Activated naive CD4-positive, alpha-beta T cell treated with anti-CD3 and anti-CD28 coated beads, Interleukin-2, amount 10 ng/mL, durations not matched to agents 7 days and 5 days (primary cell): ENCODE measurements at regions not wholly inside any gene's neighbourhood (a gene's known extent, or its start where the extent isn't known, plus 50 kb on each side); places are given as distances from the start of the nearest gene placed in this dataset.
"Not testable (repeated sequence)": the region's sequence is repeated elsewhere in the genome, so short reads cannot be mapped to it uniquely, and the experiment has no call there.

ENCODE experiments used
- CTCF ChIA-PET: fragments of 350-600 bp; sonication (Branson Sonifier 250); formaldehyde crosslinking; loops from one replicate; lab custom pipeline; 2021; ENCODE audit warnings: antibody characterized with exemption; lab: Charles Lee
- DNase-seq: peaks from one replicate; pipeline ENCODE4 v3.0.0-alpha.2; 2020
- H3K27ac Mint-ChIP-seq: one replicate; pipeline ENCODE4 v1.8.0; 2021; ENCODE audit warnings: mild to moderate bottlenecking, moderate library complexity, mixed read lengths
- H3K27me3 Mint-ChIP-seq: one replicate; pipeline ENCODE4 v1.8.0; 2021; ENCODE audit warnings: mild to moderate bottlenecking, mixed read lengths
- H3K36me3 Mint-ChIP-seq: one replicate; pipeline ENCODE4 v1.8.0; 2021; ENCODE audit warnings: mixed read lengths
- H3K4me1 Mint-ChIP-seq: one replicate; pipeline ENCODE4 v1.8.0; 2021; ENCODE audit warnings: mixed read lengths
- H3K4me3 Mint-ChIP-seq: one replicate; pipeline ENCODE4 v1.8.0; 2021; ENCODE audit warnings: mild to moderate bottlenecking, moderate library complexity, mixed read lengths
- H3K9me3 Mint-ChIP-seq: one replicate; pipeline ENCODE4 v1.8.0; 2021; ENCODE audit warnings: mixed read lengths

- H3K4me3 Mint-ChIP-seq, H3K27me3 Mint-ChIP-seq, DNase-seq, H3K9me3 Mint-ChIP-seq, CTCF ChIA-PET, H3K27ac Mint-ChIP-seq: not testable (repeated sequence)
- Mint-ChIP-seq H3K4me1 (peaks cover 21% of the 10 kb centered on the region), H3K36me3 (peaks cover 23% of the 10 kb centered on the region)
These were observed 72.7 kb upstream of the NPIPB12 start for GRCh38 chr16:29578898-29579297.

GRCh38 chr16:29581764-29582163, 75.6 kb upstream of the NPIPB12 start:
- peaks cover 16% of the 10 kb centered on the region for H3K36me3 Mint-ChIP-seq
- H3K4me3 Mint-ChIP-seq, DNase-seq, H3K9me3 Mint-ChIP-seq, H3K27ac Mint-ChIP-seq, H3K27me3 Mint-ChIP-seq, CTCF ChIA-PET: not testable (repeated sequence)
- H3K4me1 Mint-ChIP-seq, result peaks cover 30% of the 10 kb centered on the region

- CTCF ChIA-PET, H3K27me3 Mint-ChIP-seq, H3K9me3 Mint-ChIP-seq, DNase-seq, H3K4me3 Mint-ChIP-seq: not testable (repeated sequence)
- Mint-ChIP-seq H3K27ac (peak overlapping the region; percentile 45), H3K36me3 (peaks cover 15% of the 10 kb centered on the region), H3K4me1 (peaks cover 49% of the 10 kb centered on the region)
These were observed 71.1 kb upstream of the SPN start for GRCh38 chr16:29591919-29592318.

- CTCF ChIA-PET, H3K9me3 Mint-ChIP-seq, H3K36me3 Mint-ChIP-seq, H3K27me3 Mint-ChIP-seq: not testable (repeated sequence)
- Mint-ChIP-seq H3K4me3 (peak overlapping the region; percentile 89), H3K4me1 (peaks cover 36% of the 10 kb centered on the region), H3K27ac (peak overlapping the region; percentile 93)
- DNase-seq, result peak; percentile 81
These were observed 68.7 kb upstream of the SPN start for GRCh38 chr16:29594269-29594925.

GRCh38 chr16:29594926-29595838, 67.9 kb upstream of the SPN start:
- peaks cover 38% of the 10 kb centered on the region for H3K4me1 Mint-ChIP-seq
- peak overlapping the region; percentile 79 for H3K4me3 Mint-ChIP-seq
- peak overlapping the region; percentile 93 for H3K27ac Mint-ChIP-seq
- peak; percentile 93 for DNase-seq
- H3K9me3 Mint-ChIP-seq, H3K27me3 Mint-ChIP-seq, CTCF ChIA-PET, H3K36me3 Mint-ChIP-seq: not testable (repeated sequence)

GRCh38 chr16:29597030-29597429, 66.0 kb upstream of the SPN start:
- H3K27ac Mint-ChIP-seq, H3K36me3 Mint-ChIP-seq, DNase-seq, H3K9me3 Mint-ChIP-seq, H3K27me3 Mint-ChIP-seq, H3K4me3 Mint-ChIP-seq, CTCF ChIA-PET: not testable (repeated sequence)
- peaks cover 46% of the 10 kb centered on the region for H3K4me1 Mint-ChIP-seq

- CTCF ChIA-PET, H3K27me3 Mint-ChIP-seq, H3K36me3 Mint-ChIP-seq, H3K9me3 Mint-ChIP-seq: not testable (repeated sequence)
- DNase-seq, result peak; percentile 79
- Mint-ChIP-seq H3K4me1 (peaks cover 62% of the 10 kb centered on the region), H3K27ac (peak overlapping the region; percentile 95), H3K4me3 (peak overlapping the region; percentile 77)
These were observed 62.7 kb upstream of the SPN start for GRCh38 chr16:29600111-29601000.

GRCh38 chr16:29602247-29602625, 60.8 kb upstream of the SPN start:
- H3K4me1 Mint-ChIP-seq, result peaks cover 52% of the 10 kb centered on the region
- H3K27ac Mint-ChIP-seq, result peak overlapping the region; percentile 88
- H3K27me3 Mint-ChIP-seq, result not testable (repeated sequence)

GRCh38 chr16:29602683-29603088, 60.4 kb upstream of the SPN start:
- CTCF ChIA-PET, H3K27me3 Mint-ChIP-seq, H3K36me3 Mint-ChIP-seq, H3K4me3 Mint-ChIP-seq, DNase-seq, H3K9me3 Mint-ChIP-seq: not testable (repeated sequence)
- Mint-ChIP-seq H3K27ac (peak overlapping the region; percentile 88), H3K4me1 (peaks cover 57% of the 10 kb centered on the region)

More at GRCh38 chr16:29602247-29602625, 60.8 kb upstream of the SPN start:
- H3K4me3 Mint-ChIP-seq, H3K36me3 Mint-ChIP-seq, CTCF ChIA-PET, DNase-seq, H3K9me3 Mint-ChIP-seq: not testable (repeated sequence)

- H3K9me3 Mint-ChIP-seq, CTCF ChIA-PET, DNase-seq, H3K27me3 Mint-ChIP-seq, H3K36me3 Mint-ChIP-seq, H3K4me3 Mint-ChIP-seq: not testable (repeated sequence)
- Mint-ChIP-seq H3K4me1 (peaks cover 56% of the 10 kb centered on the region), H3K27ac (peak overlapping the region; percentile 61)
These were observed 58.2 kb upstream of the SPN start for GRCh38 chr16:29604631-29605549.

GRCh38 chr16:29605593-29606205, 57.3 kb upstream of the SPN start:
- CTCF ChIA-PET, DNase-seq, H3K9me3 Mint-ChIP-seq, H3K36me3 Mint-ChIP-seq, H3K4me3 Mint-ChIP-seq, H3K27ac Mint-ChIP-seq, H3K27me3 Mint-ChIP-seq: not testable (repeated sequence)
- peaks cover 48% of the 10 kb centered on the region for H3K4me1 Mint-ChIP-seq

- H3K27ac Mint-ChIP-seq, H3K4me3 Mint-ChIP-seq, DNase-seq, H3K9me3 Mint-ChIP-seq, H3K27me3 Mint-ChIP-seq, H3K36me3 Mint-ChIP-seq, CTCF ChIA-PET: not testable (repeated sequence)
- peaks cover 45% of the 10 kb centered on the region for H3K4me1 Mint-ChIP-seq
These were observed 56.2 kb upstream of the SPN start for GRCh38 chr16:29606669-29607427.
